GM12864 (cell line): ENCODE measurements at regions not wholly inside any gene's neighbourhood (a gene's known extent, or its start where the extent isn't known, plus 50 kb on each side); places are given as distances from the start of the nearest gene placed in this dataset.

Experiments
- DNase-seq: peaks from one replicate; pipeline ENCODE4 v3.0.0-alpha.2; 2011; ENCODE audit warnings: low read depth
- H3K4me3 ChIP-seq: 2 replicates; pipeline ENCODE4 v1.5.1; 2011; ENCODE audit warnings: mild to moderate bottlenecking, low read depth, low read length, control low read depth
- CTCF ChIP-seq: IDR thresholded peaks from 2 replicates; pipeline ENCODE4 v1.5.1; 2011; ENCODE audit warnings: low read depth, mild to moderate bottlenecking, moderate library complexity, low read length, control low read depth, inconsistent platforms; ENCODE audit errors: missing control alignments

- no peak for DNase-seq
- H3K4me3 ChIP-seq = no peak overlapping the region
- no peak for TF ChIP-seq CTCF
Measured at GRCh38 chr13:65913173-65913572, 1317.0 kb downstream of the PCDH9 start.

GRCh38 chr13:65912516-65912915 lies 1317.6 kb downstream of the PCDH9 start:
- no peak for DNase-seq
- no peak overlapping the region for H3K4me3 ChIP-seq
- no peak for TF ChIP-seq CTCF

- H3K4me3 ChIP-seq = no peak overlapping the region
- no peak for TF ChIP-seq CTCF
- DNase-seq = no peak
Measured at GRCh38 chr13:65911546-65912193, 1318.5 kb downstream of the PCDH9 start.

- H3K4me3 ChIP-seq = no peak overlapping the region
- no peak for TF ChIP-seq CTCF
- no peak for DNase-seq
Measured at GRCh38 chr13:65909501-65909900, 1320.6 kb downstream of the PCDH9 start.

- no peak for DNase-seq
- TF ChIP-seq CTCF = no peak
- no peak overlapping the region for H3K4me3 ChIP-seq
Measured at GRCh38 chr13:65907666-65908525, 1322.2 kb downstream of the PCDH9 start.

- no peak for TF ChIP-seq CTCF
- H3K4me3 ChIP-seq = no peak overlapping the region
- no peak for DNase-seq
Measured at GRCh38 chr13:65901723-65902122, 1328.4 kb downstream of the PCDH9 start.
